ENCODE measurements at regions not wholly inside any gene's neighbourhood (a gene's known extent, or its start where the extent isn't known, plus 50 kb on each side); places are given as distances from the start of the nearest gene placed in this dataset.

DNA sequence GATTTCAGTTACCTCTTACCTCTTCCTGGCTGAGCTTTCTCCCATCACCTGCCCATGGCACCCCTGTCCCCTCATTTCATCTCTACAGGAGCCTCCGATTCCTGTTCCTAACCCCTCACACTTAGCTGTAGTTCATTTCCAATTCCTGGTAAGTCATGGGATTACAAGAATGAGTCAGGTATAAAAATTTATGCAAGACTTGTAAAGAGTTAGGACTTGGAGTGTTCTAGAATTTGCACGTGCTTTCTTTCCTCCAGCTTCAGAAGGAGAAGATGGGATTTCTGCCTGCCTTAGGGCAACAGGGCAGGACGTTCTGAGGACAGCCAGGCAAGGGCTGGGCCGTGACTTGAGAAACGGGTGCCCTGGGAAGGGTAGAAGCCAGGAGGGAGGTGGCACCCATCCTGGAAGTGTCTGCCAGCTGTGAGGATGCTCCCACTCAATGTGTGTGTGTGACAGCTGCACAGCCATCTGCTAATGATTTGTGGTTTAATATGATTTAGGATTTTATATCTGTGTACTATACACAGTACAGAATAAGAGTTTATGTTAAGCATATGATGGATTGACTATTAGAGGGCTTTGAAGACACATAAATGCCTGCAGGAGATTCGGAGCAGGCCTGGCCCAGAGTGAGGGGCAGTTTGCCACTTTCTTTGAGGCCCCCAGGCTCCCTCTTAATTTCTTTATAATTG is 81.5 kb upstream of the VIPR2 start:
- no peak overlapping the region for H3K4me3 Mint-ChIP-seq
- H3K27me3 Mint-ChIP-seq: no peaks in the 10 kb centered on the region
- no peak for DNase-seq
- ATAC-seq: no peak
- H3K27ac Mint-ChIP-seq: no peak overlapping the region
- H3K9me3 Mint-ChIP-seq (ENCODE audit: low read depth): no peaks in the 10 kb centered on the region
- H3K36me3 Mint-ChIP-seq (ENCODE audit: low read depth): no peaks in the 10 kb centered on the region
- no peaks in the 10 kb centered on the region for H3K4me1 Mint-ChIP-seq
- intact Hi-C loops (cut with DNase I, micrococcal nuclease): no loop called here
- CTCF ChIA-PET: interaction anchor here (0.6 kb wide), 1 partner anchor 16 kb away, joined by 3 read pairs; no protein-coding TSS in a partner anchor
- POLR2A ChIA-PET: no interaction called here

DNA sequence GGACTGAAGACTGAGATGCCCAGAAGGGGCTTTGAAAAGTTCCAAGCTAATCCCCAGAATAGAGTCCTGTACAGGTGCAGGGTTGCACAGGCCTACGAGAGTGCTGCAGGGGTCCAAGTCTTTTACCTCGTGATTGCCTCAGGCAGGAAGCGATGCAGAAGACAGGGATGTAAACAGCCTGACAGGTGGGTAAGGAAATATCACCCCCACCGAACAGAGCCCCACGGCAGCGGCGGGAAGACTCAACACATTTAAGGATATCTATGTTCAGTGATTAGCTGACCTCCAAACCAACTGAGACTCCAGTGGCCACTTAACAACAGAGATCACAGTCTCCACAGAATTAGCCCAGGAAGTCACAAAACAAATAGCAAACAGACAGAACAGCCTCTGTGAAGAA is 73.9 kb upstream of the VIPR2 start:
- DNase-seq (no peak), ATAC-seq (no peak)
- no peaks in the 10 kb centered on the region for H3K27me3 Mint-ChIP-seq
- H3K9me3 Mint-ChIP-seq (ENCODE audit: low read depth): no peaks in the 10 kb centered on the region
- no peaks in the 10 kb centered on the region for H3K4me1 Mint-ChIP-seq
- no peak overlapping the region for H3K4me3 Mint-ChIP-seq
- H3K27ac Mint-ChIP-seq: no peak overlapping the region
- POLR2A ChIA-PET: no interaction called here
- intact Hi-C loops (cut with DNase I, micrococcal nuclease): no loop called here
- H3K36me3 Mint-ChIP-seq (ENCODE audit: low read depth): no peaks in the 10 kb centered on the region
- CTCF ChIA-PET: interaction anchor here (0.6 kb wide), 1 partner anchor 585 kb away, joined by 3 read pairs; no protein-coding TSS in a partner anchor

- H3K27me3 Mint-ChIP-seq: no peaks in the 10 kb centered on the region
- no peak for DNase-seq
- no peak for ATAC-seq
- ChIA-PET POLR2A (no interaction called here), CTCF (no interaction called here)
- H3K27ac Mint-ChIP-seq: no peak overlapping the region
- H3K4me3 Mint-ChIP-seq: no peak overlapping the region
- no peaks in the 10 kb centered on the region for H3K36me3 Mint-ChIP-seq (ENCODE audit: low read depth)
- no peaks in the 10 kb centered on the region for H3K4me1 Mint-ChIP-seq
- no peaks in the 10 kb centered on the region for H3K9me3 Mint-ChIP-seq (ENCODE audit: low read depth)
- intact Hi-C loops (cut with DNase I, micrococcal nuclease): no loop called here
Measured at GRCh38 chr7:159218170-159218569, 73.5 kb upstream of the VIPR2 start.

DNA sequence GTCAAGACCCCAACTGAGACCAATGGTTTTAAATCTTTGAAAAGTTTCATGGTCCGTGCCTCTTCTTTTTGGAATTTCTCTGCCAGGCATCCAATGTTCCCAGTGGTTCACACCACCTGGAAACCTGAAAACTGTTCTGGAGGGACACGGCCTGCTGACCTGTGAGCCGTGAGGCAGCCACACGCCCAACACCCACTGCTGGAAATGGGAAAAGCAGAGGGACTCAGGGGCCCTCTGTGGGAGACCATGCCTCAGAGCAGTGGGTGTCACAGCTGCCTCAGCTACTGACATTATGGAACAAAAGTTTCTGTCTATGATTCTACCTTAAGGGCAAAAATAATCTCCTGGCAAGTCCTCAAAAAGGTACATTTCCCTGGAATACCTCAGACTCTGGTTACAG is 70.4 kb upstream of the VIPR2 start:
- POLR2A ChIA-PET: no interaction called here
- ATAC-seq (no peak), DNase-seq (no peak)
- no peaks in the 10 kb centered on the region for H3K27me3 Mint-ChIP-seq
- CTCF ChIA-PET: interaction anchor here (1.2 kb wide), 1 partner anchor 238 kb away, joined by 4 read pairs; no protein-coding TSS in a partner anchor
- peaks cover 3% of the 10 kb centered on the region for H3K4me1 Mint-ChIP-seq
- H3K27ac Mint-ChIP-seq: no peak overlapping the region
- no peak overlapping the region for H3K4me3 Mint-ChIP-seq
- intact Hi-C loops (cut with DNase I, micrococcal nuclease): no loop called here
- H3K9me3 Mint-ChIP-seq (ENCODE audit: low read depth): no peaks in the 10 kb centered on the region
- H3K36me3 Mint-ChIP-seq (ENCODE audit: low read depth): no peaks in the 10 kb centered on the region

- Mint-ChIP-seq H3K4me3 (no peak overlapping the region), H3K27ac (no peak overlapping the region), H3K4me1 (peaks cover 3% of the 10 kb centered on the region), H3K36me3 (ENCODE audit: low read depth) (no peaks in the 10 kb centered on the region), H3K27me3 (no peaks in the 10 kb centered on the region), H3K9me3 (ENCODE audit: low read depth) (no peaks in the 10 kb centered on the region)
- ChIA-PET POLR2A (no interaction called here), CTCF (interaction anchor here (0.6 kb wide), 1 partner anchor 15 kb away, joined by 3 read pairs; no protein-coding TSS in a partner anchor)
- intact Hi-C loops (cut with DNase I, micrococcal nuclease): no loop called here
- no peak for DNase-seq
- no peak for ATAC-seq
Measured at GRCh38 chr7:159213253-159213652, 68.6 kb upstream of the VIPR2 start.

- DNase-seq (no peak), ATAC-seq (no peak)
- H3K36me3 Mint-ChIP-seq (ENCODE audit: low read depth): no peaks in the 10 kb centered on the region
- H3K27ac Mint-ChIP-seq: no peak overlapping the region
- no peak overlapping the region for H3K4me3 Mint-ChIP-seq
- no peaks in the 10 kb centered on the region for H3K9me3 Mint-ChIP-seq (ENCODE audit: low read depth)
- H3K4me1 Mint-ChIP-seq: peaks cover 3% of the 10 kb centered on the region
- H3K27me3 Mint-ChIP-seq: no peaks in the 10 kb centered on the region
- ChIA-PET POLR2A (no interaction called here), CTCF (interaction anchor here (0.7 to 0.8 kb wide), 2 partner anchors 78 to 235 kb away, joined by 4 to 5 read pairs; no protein-coding TSS in a partner anchor)
- intact Hi-C loops (cut with DNase I, micrococcal nuclease): no loop called here
Measured at GRCh38 chr7:159212226-159212625, 67.6 kb upstream of the VIPR2 start.

DNA sequence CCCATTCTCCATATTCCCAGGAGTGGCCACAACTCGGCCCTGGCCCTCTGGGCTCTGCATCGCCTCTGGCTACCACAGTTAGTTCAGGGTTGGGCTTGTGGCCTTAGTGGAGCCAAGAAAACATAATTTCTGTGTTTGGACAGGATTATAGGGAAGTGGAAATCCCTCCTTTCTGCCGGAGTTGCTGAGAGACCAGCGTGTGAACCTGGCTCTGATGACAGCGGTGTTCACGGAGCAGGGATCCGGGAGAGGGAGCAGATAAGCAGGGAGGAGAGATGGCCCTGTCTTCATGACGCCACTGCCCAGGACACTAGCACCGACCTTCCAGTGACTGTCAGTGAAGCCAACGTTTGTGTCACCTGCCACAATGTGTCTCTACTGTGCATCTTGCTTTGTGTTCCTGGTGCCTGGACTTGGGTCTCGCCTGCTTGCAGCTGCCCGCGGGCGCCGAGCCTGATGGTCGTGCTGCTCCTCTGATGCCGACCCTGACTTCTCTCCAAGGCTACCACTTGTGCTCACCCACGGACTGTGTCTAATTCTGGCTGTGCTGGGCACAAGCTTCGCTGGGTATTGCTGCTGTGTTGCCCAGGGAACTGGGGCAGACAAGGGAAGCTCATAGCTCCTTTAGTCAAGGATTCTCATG is 67.0 kb upstream of the VIPR2 start:
- ChIA-PET POLR2A (no interaction called here), CTCF (interaction anchor here (0.8 kb wide), 1 partner anchor 235 kb away, joined by 5 read pairs; no protein-coding TSS in a partner anchor)
- H3K36me3 Mint-ChIP-seq (ENCODE audit: low read depth): no peaks in the 10 kb centered on the region
- intact Hi-C loops (cut with DNase I, micrococcal nuclease): no loop called here
- H3K4me3 Mint-ChIP-seq: no peak overlapping the region
- no peaks in the 10 kb centered on the region for H3K27me3 Mint-ChIP-seq
- DNase-seq: no peak
- H3K4me1 Mint-ChIP-seq: peaks cover 3% of the 10 kb centered on the region
- no peak for ATAC-seq
- no peak overlapping the region for H3K27ac Mint-ChIP-seq
- no peaks in the 10 kb centered on the region for H3K9me3 Mint-ChIP-seq (ENCODE audit: low read depth)

DNA sequence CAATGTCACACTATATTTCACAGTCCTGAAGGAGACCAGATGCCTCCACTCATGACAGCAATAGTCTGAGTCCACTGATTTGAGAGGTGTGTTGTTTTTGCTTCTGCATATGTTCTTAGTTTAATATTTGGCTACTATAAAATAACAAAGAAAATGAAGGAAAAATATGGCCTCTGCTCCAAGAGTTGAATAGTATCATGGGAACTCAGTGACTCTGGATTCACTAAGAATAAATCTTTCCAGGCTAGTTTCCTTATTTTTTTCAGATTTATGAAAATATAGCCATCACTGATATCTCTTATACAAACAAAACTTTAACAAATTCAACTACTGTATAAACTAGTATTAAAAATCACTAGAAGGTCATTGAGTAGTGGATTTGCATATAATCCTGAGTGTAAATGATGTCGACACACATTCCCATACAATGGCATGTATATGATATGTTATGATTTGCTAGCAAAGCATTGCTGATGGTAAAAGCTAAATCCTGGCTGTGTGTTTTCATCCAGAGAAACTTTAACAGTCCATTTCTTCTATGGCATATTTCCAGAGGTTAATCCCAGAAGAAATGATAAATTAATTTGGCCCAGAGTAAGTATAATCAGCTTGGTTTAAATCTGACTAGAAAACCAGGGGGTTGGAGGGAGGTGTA is 66.0 kb upstream of the VIPR2 start:
- Mint-ChIP-seq H3K36me3 (ENCODE audit: low read depth) (no peaks in the 10 kb centered on the region), H3K4me1 (peaks cover 5% of the 10 kb centered on the region), H3K27me3 (no peaks in the 10 kb centered on the region), H3K9me3 (ENCODE audit: low read depth) (no peaks in the 10 kb centered on the region), H3K27ac (no peak overlapping the region), H3K4me3 (no peak overlapping the region)
- POLR2A ChIA-PET: interaction anchor here (0.6 kb wide), 1 partner anchor 13 kb away, joined by 3 read pairs; no protein-coding TSS in a partner anchor
- intact Hi-C loops (cut with DNase I, micrococcal nuclease): no loop called here
- CTCF ChIA-PET: interaction anchor here (0.6 to 1.2 kb wide), 2 partner anchors 13 to 16 kb away, joined by 3 to 4 read pairs; no protein-coding TSS in a partner anchor
- DNase-seq: no peak
- no peak for ATAC-seq

DNA sequence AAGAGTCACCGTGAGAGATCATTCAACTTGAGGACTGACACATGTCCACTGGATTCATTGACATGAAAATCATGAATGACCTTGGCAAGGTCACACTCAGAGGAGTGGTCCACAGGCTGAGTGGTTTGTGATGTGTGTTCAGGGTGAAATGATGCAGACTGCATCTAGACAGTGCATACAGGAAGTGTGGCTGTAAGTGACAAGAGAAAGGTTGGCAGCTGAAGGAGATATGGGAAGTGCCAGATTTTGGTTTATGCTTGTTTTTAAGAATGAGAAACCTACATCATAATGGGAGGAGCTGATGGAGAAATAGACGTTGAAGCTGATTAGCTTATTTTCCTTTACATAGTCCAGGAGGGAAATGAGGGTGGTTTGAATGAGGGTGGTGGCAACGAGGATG is 64.8 kb upstream of the VIPR2 start:
- ATAC-seq: peak; percentile 77
- POLR2A ChIA-PET: no interaction called here
- Mint-ChIP-seq H3K27me3 (no peaks in the 10 kb centered on the region), H3K4me3 (no peak overlapping the region), H3K9me3 (ENCODE audit: low read depth) (no peaks in the 10 kb centered on the region), H3K4me1 (peaks cover 5% of the 10 kb centered on the region), H3K36me3 (ENCODE audit: low read depth) (no peaks in the 10 kb centered on the region), H3K27ac (no peak overlapping the region)
- no peak for DNase-seq
- CTCF ChIA-PET: interaction anchor here (0.6 to 1.2 kb wide), 2 partner anchors 12 to 745 kb away, joined by 3 to 4 read pairs; no protein-coding TSS in a partner anchor
- intact Hi-C loops (cut with DNase I, micrococcal nuclease): no loop called here

GRCh38 chr7:159207951-159208350 is 63.3 kb upstream of the VIPR2 start:
- DNase-seq (no peak), ATAC-seq (no peak)
- intact Hi-C loops (cut with DNase I, micrococcal nuclease): no loop called here
- no peaks in the 10 kb centered on the region for H3K36me3 Mint-ChIP-seq (ENCODE audit: low read depth)
- H3K9me3 Mint-ChIP-seq (ENCODE audit: low read depth): no peaks in the 10 kb centered on the region
- CTCF ChIA-PET: interaction anchor here (1.0 kb wide), 1 partner anchor 10 kb away, joined by 4 read pairs; no protein-coding TSS in a partner anchor
- H3K27me3 Mint-ChIP-seq: no peaks in the 10 kb centered on the region
- H3K4me3 Mint-ChIP-seq: no peak overlapping the region
- POLR2A ChIA-PET: interaction anchor here (0.9 kb wide), 1 partner anchor 11 kb away, joined by 3 read pairs; no protein-coding TSS in a partner anchor
- H3K4me1 Mint-ChIP-seq: peaks cover 5% of the 10 kb centered on the region
- H3K27ac Mint-ChIP-seq: no peak overlapping the region

DNA sequence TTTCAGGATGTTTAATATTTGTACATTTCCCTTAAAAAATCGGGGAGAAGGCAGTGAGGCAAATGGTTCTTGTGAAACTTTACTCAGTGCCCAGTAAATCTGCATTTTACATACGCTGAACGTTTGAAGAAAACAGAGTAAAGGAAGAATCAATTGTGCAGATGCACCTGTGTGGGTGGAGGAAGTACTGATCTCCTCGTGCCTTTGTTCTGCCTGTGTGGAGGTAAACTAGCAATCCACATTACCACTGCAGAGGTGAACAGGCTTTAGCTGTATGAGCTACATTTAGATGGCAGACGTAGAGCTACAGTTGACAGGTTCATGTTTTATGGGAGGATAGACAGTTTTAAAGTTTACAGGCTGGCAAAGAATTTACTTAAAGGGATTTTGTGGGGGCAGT is 62.7 kb upstream of the VIPR2 start:
- H3K27me3 Mint-ChIP-seq: no peaks in the 10 kb centered on the region
- H3K4me1 Mint-ChIP-seq: peaks cover 5% of the 10 kb centered on the region
- intact Hi-C loops (cut with DNase I, micrococcal nuclease): no loop called here
- POLR2A ChIA-PET: interaction anchor here (0.9 kb wide), 1 partner anchor 10 kb away, joined by 3 read pairs; no protein-coding TSS in a partner anchor
- peak; percentile 63 for ATAC-seq
- no peak for DNase-seq
- no peak overlapping the region for H3K27ac Mint-ChIP-seq
- CTCF ChIA-PET: interaction anchor here (0.6 to 1.0 kb wide), 2 partner anchors 10 to 195 kb away, joined by 3 to 4 read pairs; no protein-coding TSS in a partner anchor
- no peaks in the 10 kb centered on the region for H3K36me3 Mint-ChIP-seq (ENCODE audit: low read depth)
- H3K4me3 Mint-ChIP-seq: no peak overlapping the region
- H3K9me3 Mint-ChIP-seq (ENCODE audit: low read depth): no peaks in the 10 kb centered on the region
